Suprapubic skin (tissue), 4 donors: ENCODE measurements at regions not wholly inside any gene's neighbourhood (a gene's known extent, or its start where the extent isn't known, plus 50 kb on each side); places are given as distances from the start of the nearest gene placed in this dataset.

Experiments
- EP300 ChIP-seq: sonication (generic); formaldehyde crosslinking; IDR thresholded peaks from one replicate; pipeline ENCODE4 v1.6.1; 2017; ENCODE audit warnings: antibody characterized with exemption
- POLR2A ChIP-seq, 2 donors: fragments of 450-650 bp; IDR thresholded peaks; one replicate each; pipeline ENCODE4 v1.6.1; 2017; ENCODE audit warnings: antibody characterized with exemption in 2 of 2, mild to moderate bottlenecking in 2 of 2, moderate library complexity in 2 of 2
- POLR2AphosphoS5 ChIP-seq, 3 donors: sonication (generic); formaldehyde crosslinking; IDR thresholded peaks; one replicate each; pipeline ENCODE4 v1.6.1; 2017; ENCODE audit warnings: antibody characterized with exemption in 3 of 3
- TF ChIP-seq, protein P1 (sequence below), 2 donors: fragments of 200-600 bp in 1 of 2; fragments of 450-650 bp in 1 of 2; sonication (generic) in 1 of 2; IDR thresholded peaks; one replicate each; pipeline ENCODE4 v1.5.1; 2016 to 2019; ENCODE audit warnings: antibody characterized with exemption in 2 of 2, mild to moderate bottlenecking in 1 of 2, moderate library complexity in 1 of 2

DNA sequence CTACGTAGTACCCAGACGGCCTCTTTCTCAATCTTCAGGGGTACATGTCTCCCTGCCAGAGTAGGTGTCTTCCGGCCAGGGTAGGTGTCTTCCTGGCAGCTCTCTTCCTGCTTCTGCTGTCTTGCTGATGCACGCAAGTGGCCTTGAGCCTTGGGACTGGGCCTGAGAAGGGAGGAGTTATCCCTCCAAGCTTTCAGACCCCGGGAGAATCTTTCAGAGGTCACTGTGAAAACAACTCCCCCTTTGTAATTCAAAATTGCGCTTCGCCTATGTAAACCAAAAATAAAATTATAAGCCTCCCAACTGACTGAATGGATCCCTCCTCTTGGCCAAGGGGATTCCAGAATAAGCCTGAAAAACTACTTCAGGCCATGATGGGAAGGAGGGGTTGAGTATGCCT is 87.3 kb upstream of the NUDT4 start:
- TF ChIP-seq POLR2A (IDR thresholded peaks at IDR 0.05) (no peak), EP300 (no peak), POLR2AphosphoS5 (IDR thresholded peaks at IDR 0.05) (no peak)
- TF ChIP-seq, protein P1, sequence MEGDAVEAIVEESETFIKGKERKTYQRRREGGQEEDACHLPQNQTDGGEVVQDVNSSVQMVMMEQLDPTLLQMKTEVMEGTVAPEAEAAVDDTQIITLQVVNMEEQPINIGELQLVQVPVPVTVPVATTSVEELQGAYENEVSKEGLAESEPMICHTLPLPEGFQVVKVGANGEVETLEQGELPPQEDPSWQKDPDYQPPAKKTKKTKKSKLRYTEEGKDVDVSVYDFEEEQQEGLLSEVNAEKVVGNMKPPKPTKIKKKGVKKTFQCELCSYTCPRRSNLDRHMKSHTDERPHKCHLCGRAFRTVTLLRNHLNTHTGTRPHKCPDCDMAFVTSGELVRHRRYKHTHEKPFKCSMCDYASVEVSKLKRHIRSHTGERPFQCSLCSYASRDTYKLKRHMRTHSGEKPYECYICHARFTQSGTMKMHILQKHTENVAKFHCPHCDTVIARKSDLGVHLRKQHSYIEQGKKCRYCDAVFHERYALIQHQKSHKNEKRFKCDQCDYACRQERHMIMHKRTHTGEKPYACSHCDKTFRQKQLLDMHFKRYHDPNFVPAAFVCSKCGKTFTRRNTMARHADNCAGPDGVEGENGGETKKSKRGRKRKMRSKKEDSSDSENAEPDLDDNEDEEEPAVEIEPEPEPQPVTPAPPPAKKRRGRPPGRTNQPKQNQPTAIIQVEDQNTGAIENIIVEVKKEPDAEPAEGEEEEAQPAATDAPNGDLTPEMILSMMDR (IDR thresholded peaks at IDR 0.05), result no peak
